Panc1 (cell line): ENCODE measurements at regions not wholly inside any gene's neighbourhood (a gene's known extent, or its start where the extent isn't known, plus 50 kb on each side); places are given as distances from the start of the nearest gene placed in this dataset.

Source experiments
- ATAC-seq: fragments of 200-7000 bp; cut with Tn5 transposase; 2 replicates; pipeline ENCODE4 v1.9.1; 2020; ENCODE audit warnings: mild to moderate bottlenecking, moderate library complexity
- BruUV-seq: library from RNA; stranded (reverse); fragments of 400-500 nt; replicated peaks from 2 replicates; lab custom pipeline; 2021; lab: Mats Ljungman, UMichigan
- CTCF ChIA-PET: fragments of 300-600 bp; sonication (Branson Sonifier 250); formaldehyde crosslinking; loops from one replicate; lab custom pipeline; 2022; ENCODE audit warnings: antibody characterized with exemption; lab: Charles Lee
- POLR2A ChIA-PET: fragments of 300-600 bp; sonication (Branson Sonifier 250); formaldehyde crosslinking; loops from one replicate; lab custom pipeline; 2022; ENCODE audit warnings: antibody characterized with exemption; lab: Charles Lee
- DNase-seq: peaks from one replicate; pipeline ENCODE4 v3.0.0-alpha.2; 2010; ENCODE audit warnings: low read depth, low spot score
- H3K27ac ChIP-seq: 2 replicates; pipeline ENCODE4 v1.5.1; 2011; ENCODE audit warnings: mild to moderate bottlenecking, low read length, inconsistent platforms
- H3K27me3 ChIP-seq: fragments of 200-500 bp; sonication (Bioruptor generic); 2 replicates; pipeline ENCODE4 v1.6.0; 2014; ENCODE audit warnings: low read length, inconsistent platforms; ENCODE audit not compliant: control insufficient read depth, insufficient read depth
- H3K36me3 ChIP-seq: fragments of 200-500 bp; sonication (Bioruptor generic); 2 replicates; pipeline ENCODE4 v1.5.1; 2014; ENCODE audit warnings: inconsistent platforms, mild to moderate bottlenecking, low read length, moderate library complexity; ENCODE audit not compliant: control insufficient read depth, insufficient read depth
- H3K4me1 ChIP-seq: 2 replicates; pipeline ENCODE4 v1.5.1; 2011; ENCODE audit warnings: inconsistent platforms, mild to moderate bottlenecking, low read length, moderate library complexity; ENCODE audit not compliant: control insufficient read depth, insufficient read depth
- H3K4me3 ChIP-seq, 2 experiments: 2 replicates each; pipeline ENCODE4 v1.5.1; 2011 to 2012; ENCODE audit warnings: low read depth in 2 of 2, low read length in 2 of 2, mild to moderate bottlenecking in 2 of 2, inconsistent platforms in 1 of 2, moderate library complexity in 1 of 2
- H3K9me3 ChIP-seq: fragments of 200-500 bp; sonication (Bioruptor generic); 2 replicates; pipeline ENCODE4 v1.5.1; 2014; ENCODE audit warnings: low read depth, mild to moderate bottlenecking, inconsistent platforms, low read length, moderate library complexity; ENCODE audit not compliant: control insufficient read depth, insufficient read depth
- POLR2AphosphoS5 ChIP-seq: IDR thresholded peaks from 2 replicates; pipeline ENCODE4 v1.6.1; 2012; ENCODE audit warnings: mild to moderate bottlenecking, low read depth, low read length, moderate library complexity
- SIN3A ChIP-seq: IDR thresholded peaks from 2 replicates; pipeline ENCODE4 v1.6.1; 2012; ENCODE audit warnings: low read depth, mild to moderate bottlenecking, low read length, moderate library complexity, borderline replicate concordance; ENCODE audit not compliant: insufficient read depth
- TCF7L2 ChIP-seq: IDR thresholded peaks from 2 replicates; pipeline ENCODE4 v1.6.1; 2011; ENCODE audit warnings: mild to moderate bottlenecking, low read depth, low read length, inconsistent platforms
- in situ Hi-C: cut with HindIII; loops from 2 replicates; pipeline ENCODE4 v1.10.0; 2016; ENCODE audit warnings: low sequenced_read_pairs, low pct_unique_long_range_greater_than_20kb
- intact Hi-C: fragments of 100-400 bp; cut with micrococcal nuclease; formaldehyde crosslinking; loops from one replicate; pipeline ENCODE4 v1.10.0; 2022; ENCODE audit not compliant: unreplicated experiment
- TF ChIP-seq, protein P1 (sequence below): fragments of 450-650 bp; IDR thresholded peaks from 2 replicates; pipeline ENCODE4 v1.5.1; 2017; ENCODE audit warnings: mild to moderate bottlenecking
- TF ChIP-seq, protein P2 (sequence below), 2 experiments: IDR thresholded peaks; 2 replicates each; pipeline ENCODE4 v1.6.1; 2011 to 2012; ENCODE audit warnings: low read depth in 2 of 2, control low read depth in 1 of 2, low read length in 1 of 2, mild to moderate bottlenecking in 1 of 2, moderate library complexity in 1 of 2; ENCODE audit not compliant: insufficient read depth in 1 of 2

DNA sequence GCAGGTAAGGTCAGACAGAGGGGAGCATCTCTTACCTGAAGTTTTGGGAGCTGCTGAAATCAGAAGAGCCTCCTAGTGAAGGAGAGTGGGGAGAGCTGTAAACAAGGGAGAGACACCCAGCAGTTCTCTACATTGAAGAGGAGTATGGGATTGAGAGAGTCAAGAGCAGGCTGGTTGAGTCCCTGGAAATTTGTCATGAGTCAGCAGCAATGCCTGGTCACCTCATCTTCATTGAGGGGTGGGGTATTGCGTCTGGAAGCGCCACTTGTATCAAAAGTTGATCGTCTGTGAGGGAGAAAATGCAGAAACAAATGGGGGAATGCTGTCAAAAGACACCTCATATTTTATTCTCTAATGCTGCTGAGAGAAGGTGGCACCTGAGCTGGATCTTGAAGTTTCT is 256.6 kb upstream of the CFAP20DC start:
- Histone ChIP-seq H3K4me1 (no peaks in the 10 kb centered on the region), H3K9me3 (no peaks in the 10 kb centered on the region), H3K4me3 (no peak overlapping the region), H3K36me3 (no peaks in the 10 kb centered on the region), H3K27me3 (no peaks in the 10 kb centered on the region), H3K27ac (no peak overlapping the region)
- TF ChIP-seq, protein P1, sequence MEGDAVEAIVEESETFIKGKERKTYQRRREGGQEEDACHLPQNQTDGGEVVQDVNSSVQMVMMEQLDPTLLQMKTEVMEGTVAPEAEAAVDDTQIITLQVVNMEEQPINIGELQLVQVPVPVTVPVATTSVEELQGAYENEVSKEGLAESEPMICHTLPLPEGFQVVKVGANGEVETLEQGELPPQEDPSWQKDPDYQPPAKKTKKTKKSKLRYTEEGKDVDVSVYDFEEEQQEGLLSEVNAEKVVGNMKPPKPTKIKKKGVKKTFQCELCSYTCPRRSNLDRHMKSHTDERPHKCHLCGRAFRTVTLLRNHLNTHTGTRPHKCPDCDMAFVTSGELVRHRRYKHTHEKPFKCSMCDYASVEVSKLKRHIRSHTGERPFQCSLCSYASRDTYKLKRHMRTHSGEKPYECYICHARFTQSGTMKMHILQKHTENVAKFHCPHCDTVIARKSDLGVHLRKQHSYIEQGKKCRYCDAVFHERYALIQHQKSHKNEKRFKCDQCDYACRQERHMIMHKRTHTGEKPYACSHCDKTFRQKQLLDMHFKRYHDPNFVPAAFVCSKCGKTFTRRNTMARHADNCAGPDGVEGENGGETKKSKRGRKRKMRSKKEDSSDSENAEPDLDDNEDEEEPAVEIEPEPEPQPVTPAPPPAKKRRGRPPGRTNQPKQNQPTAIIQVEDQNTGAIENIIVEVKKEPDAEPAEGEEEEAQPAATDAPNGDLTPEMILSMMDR, result no peak
- no peak for TF ChIP-seq POLR2AphosphoS5
- TF ChIP-seq, protein P2, sequence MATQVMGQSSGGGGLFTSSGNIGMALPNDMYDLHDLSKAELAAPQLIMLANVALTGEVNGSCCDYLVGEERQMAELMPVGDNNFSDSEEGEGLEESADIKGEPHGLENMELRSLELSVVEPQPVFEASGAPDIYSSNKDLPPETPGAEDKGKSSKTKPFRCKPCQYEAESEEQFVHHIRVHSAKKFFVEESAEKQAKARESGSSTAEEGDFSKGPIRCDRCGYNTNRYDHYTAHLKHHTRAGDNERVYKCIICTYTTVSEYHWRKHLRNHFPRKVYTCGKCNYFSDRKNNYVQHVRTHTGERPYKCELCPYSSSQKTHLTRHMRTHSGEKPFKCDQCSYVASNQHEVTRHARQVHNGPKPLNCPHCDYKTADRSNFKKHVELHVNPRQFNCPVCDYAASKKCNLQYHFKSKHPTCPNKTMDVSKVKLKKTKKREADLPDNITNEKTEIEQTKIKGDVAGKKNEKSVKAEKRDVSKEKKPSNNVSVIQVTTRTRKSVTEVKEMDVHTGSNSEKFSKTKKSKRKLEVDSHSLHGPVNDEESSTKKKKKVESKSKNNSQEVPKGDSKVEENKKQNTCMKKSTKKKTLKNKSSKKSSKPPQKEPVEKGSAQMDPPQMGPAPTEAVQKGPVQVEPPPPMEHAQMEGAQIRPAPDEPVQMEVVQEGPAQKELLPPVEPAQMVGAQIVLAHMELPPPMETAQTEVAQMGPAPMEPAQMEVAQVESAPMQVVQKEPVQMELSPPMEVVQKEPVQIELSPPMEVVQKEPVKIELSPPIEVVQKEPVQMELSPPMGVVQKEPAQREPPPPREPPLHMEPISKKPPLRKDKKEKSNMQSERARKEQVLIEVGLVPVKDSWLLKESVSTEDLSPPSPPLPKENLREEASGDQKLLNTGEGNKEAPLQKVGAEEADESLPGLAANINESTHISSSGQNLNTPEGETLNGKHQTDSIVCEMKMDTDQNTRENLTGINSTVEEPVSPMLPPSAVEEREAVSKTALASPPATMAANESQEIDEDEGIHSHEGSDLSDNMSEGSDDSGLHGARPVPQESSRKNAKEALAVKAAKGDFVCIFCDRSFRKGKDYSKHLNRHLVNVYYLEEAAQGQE (IDR thresholded peaks at IDR 0.05; ENCODE audit: insufficient read depth in 1 of 2, low read depth in 2 of 2, low read length in 1 of 2), result no peak
- TF ChIP-seq SIN3A, result no peak
- no peak for TF ChIP-seq TCF7L2
- ChIA-PET POLR2A (no interaction called here), CTCF (no interaction called here)
- ATAC-seq, result no peak
- intact Hi-C loops (no loop called here), in situ Hi-C loops (no loop called here)
- no peak for DNase-seq
- BruUV-seq, result no TSS peak

DNA sequence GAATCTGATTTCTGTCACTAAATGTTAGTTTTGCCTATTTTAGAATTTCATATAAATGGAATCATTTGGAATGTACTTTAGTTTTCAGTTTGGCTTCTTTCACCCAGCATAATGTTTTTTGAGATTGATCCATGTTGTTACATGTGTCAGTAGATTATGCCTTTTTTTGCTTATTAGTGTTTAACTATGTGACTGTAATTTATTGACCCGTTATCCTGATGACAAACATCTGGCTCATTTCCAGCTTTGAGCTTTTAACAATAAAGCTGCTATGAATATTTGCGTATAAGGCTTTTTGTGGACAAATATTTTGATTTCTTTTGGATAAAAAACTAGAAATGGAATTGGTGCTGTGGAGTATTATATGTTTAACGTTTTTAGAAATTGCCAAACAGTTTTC is 254.5 kb upstream of the CFAP20DC start:
- TF ChIP-seq, protein P2 (IDR thresholded peaks at IDR 0.05; ENCODE audit: insufficient read depth in 1 of 2, low read depth in 2 of 2, low read length in 1 of 2), result no peak
- no peak for TF ChIP-seq TCF7L2
- TF ChIP-seq, protein P1, result no peak
- TF ChIP-seq POLR2AphosphoS5, result no peak
- TF ChIP-seq SIN3A, result no peak
- intact Hi-C loops, result no loop called here
- in situ Hi-C loops, result no loop called here
- no peak for DNase-seq
- Histone ChIP-seq H3K27ac (no peak overlapping the region), H3K27me3 (no peaks in the 10 kb centered on the region), H3K36me3 (no peaks in the 10 kb centered on the region), H3K4me3 (no peak overlapping the region), H3K9me3 (no peaks in the 10 kb centered on the region), H3K4me1 (no peaks in the 10 kb centered on the region)
- CTCF ChIA-PET, result no interaction called here
- no TSS peak for BruUV-seq
- ATAC-seq, result no peak
- POLR2A ChIA-PET, result no interaction called here
